Retinal pigment epithelial cell (primary cell): ENCODE measurements at regions not wholly inside any gene's neighbourhood (a gene's known extent, or its start where the extent isn't known, plus 50 kb on each side); places are given as distances from the start of the nearest gene placed in this dataset.

Source experiments
- DNase-seq: peaks from one replicate; pipeline ENCODE4 v3.0.0-alpha.2; 2010; ENCODE audit warnings: low read depth
- H3K4me3 ChIP-seq: 2 replicates; pipeline ENCODE4 v1.5.1; 2011; ENCODE audit warnings: mild to moderate bottlenecking, low read length, control low read depth, moderate library complexity
- CTCF ChIP-seq: conservative IDR thresholded peaks from 2 replicates; pipeline ENCODE4 v1.5.1; 2011; ENCODE audit warnings: low read depth, low read length, control low read depth, inconsistent platforms

DNA sequence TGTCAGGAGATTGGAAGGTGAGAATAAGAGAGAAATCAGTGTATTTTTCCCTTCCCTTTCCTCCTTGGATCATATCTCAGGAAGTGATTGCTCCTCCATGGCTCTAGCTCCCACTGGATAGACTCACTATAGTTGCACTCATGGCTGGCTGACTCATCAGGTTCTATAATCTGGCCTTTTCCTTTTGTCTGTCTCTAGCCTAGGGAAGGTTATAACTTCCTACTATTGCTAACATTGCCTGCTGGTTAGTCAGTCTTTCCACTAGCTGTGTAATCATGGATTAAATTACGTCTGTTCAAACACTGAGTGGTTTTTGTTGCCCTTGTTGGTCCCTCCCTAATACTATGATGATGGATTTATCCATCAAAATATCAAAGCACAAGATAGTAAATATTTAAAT is 195.5 kb upstream of the VEGFC start:
- TF ChIP-seq CTCF, result no peak
- peak; percentile 62 for DNase-seq
- H3K4me3 ChIP-seq, result no peak overlapping the region

GRCh38 chr4:176989186-176989585 is 196.5 kb upstream of the VEGFC start:
- no peak for DNase-seq
- no peak overlapping the region for H3K4me3 ChIP-seq
- no peak for TF ChIP-seq CTCF

GRCh38 chr4:176999935-177000543 is 207.3 kb upstream of the VEGFC start:
- H3K4me3 ChIP-seq, result no peak overlapping the region
- DNase-seq, result no peak
- no peak for TF ChIP-seq CTCF

- H3K4me3 ChIP-seq, result no peak overlapping the region
- no peak for TF ChIP-seq CTCF
- peak; percentile 35 for DNase-seq
These were observed 208.8 kb upstream of the VEGFC start for GRCh38 chr4:177001271-177002175.

DNA sequence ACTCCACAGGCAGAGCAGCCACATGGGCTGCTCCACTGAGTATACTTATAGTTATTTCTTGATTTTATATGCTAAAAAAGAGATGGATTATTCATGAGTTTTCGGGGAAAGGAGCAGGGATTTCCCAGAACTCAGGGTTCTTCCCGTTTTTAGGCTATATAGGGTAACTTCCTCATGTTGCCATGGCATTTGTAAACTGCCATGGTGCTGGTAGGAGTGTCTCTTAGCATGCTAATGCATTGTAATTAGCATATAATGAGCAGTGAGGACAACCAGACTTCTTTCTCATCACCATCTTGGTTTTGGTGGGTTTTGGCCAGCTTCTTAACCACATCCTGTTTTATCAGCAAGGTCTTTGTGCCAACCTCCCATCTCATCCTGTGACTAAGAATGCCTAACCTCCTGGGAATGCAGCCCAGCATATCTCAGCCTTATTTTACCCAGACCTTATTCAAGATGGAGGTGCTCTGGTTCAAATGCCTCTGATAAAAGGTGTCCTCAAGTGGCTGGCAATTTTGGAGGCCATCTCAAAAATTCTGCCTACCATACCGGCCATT is 213.0 kb upstream of the VEGFC start:
- H3K4me3 ChIP-seq, result no peak overlapping the region
- DNase-seq, result no peak
- no peak for TF ChIP-seq CTCF

DNA sequence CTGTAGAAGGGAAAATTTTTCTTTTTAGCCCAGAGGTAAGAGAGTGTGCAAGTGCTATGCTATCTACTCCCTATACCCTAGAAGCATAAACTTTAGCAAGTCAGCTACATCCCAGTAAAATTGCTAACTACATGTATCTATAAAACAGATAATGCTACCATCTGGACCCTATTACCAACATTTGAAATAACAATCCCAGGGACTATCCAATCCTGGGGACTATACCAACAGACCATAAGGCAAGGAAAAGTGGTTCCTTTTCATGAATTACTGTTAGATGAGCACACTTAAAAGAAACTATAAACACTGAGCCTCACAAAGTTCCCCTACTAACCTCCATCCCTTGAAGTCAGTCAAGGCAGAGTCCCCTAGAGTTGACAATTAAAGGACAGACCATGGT is 213.6 kb upstream of the VEGFC start:
- no peak for TF ChIP-seq CTCF
- no peak for DNase-seq
- no peak overlapping the region for H3K4me3 ChIP-seq
